ENCODE measurements at regions not wholly inside any gene's neighbourhood (a gene's known extent, or its start where the extent isn't known, plus 50 kb on each side); places are given as distances from the start of the nearest gene placed in this dataset.

DNA sequence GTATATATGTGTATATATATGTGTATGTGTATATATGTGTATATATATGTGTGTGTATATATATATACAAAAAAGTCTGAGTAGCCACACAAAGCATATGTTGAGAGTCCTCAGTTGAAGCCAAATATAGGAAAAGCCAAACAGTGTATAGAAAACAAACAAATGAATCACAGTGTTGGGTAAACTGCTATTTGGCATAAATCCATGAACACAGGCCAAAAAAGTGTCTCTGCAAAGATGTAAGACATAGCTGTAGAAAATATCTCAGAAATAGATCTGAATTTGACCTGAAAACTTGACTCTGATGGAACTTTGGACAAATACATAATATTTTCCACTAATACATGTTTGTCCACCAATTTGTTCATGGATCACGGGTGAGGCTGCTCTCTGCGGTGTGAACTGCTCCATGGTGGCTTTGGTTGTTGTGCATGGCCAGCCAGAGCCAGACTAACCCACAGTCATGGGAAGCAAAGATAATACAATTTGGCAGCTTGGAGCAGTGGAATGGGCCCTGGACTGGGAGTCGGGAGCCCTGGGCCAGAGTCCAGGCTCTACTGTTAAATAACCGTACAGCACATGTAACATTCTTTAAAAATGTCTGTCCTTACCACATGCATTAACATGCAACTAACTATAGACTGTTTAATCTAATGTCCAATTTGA, 76.9 kb upstream of the EED start:
- no peak for TF ChIP-seq MAFK (IDR thresholded peaks at IDR 0.05; ENCODE audit: low read depth, low read length)
- TF ChIP-seq, protein P1, sequence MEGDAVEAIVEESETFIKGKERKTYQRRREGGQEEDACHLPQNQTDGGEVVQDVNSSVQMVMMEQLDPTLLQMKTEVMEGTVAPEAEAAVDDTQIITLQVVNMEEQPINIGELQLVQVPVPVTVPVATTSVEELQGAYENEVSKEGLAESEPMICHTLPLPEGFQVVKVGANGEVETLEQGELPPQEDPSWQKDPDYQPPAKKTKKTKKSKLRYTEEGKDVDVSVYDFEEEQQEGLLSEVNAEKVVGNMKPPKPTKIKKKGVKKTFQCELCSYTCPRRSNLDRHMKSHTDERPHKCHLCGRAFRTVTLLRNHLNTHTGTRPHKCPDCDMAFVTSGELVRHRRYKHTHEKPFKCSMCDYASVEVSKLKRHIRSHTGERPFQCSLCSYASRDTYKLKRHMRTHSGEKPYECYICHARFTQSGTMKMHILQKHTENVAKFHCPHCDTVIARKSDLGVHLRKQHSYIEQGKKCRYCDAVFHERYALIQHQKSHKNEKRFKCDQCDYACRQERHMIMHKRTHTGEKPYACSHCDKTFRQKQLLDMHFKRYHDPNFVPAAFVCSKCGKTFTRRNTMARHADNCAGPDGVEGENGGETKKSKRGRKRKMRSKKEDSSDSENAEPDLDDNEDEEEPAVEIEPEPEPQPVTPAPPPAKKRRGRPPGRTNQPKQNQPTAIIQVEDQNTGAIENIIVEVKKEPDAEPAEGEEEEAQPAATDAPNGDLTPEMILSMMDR (IDR thresholded peaks at IDR 0.05; ENCODE audit: control extremely low read depth in 1 of 3, insufficient read depth in 1 of 3, low read depth in 1 of 3, low read length in 3 of 3) = no peak
